HG02943 (cell line): ENCODE measurements at regions not wholly inside any gene's neighbourhood (a gene's known extent, or its start where the extent isn't known, plus 50 kb on each side); places are given as distances from the start of the nearest gene placed in this dataset.
"Not testable (repeated sequence)": the region's sequence is repeated elsewhere in the genome, so short reads cannot be mapped to it uniquely, and the experiment has no call there.

Experiments used
- ATAC-seq: cut with Tn5 transposase; IDR thresholded peaks from one replicate; pipeline ENCODE4 v1.9.1; 2021; ENCODE audit warnings: mild to moderate bottlenecking, low read depth, moderate library complexity; ENCODE audit not compliant: unreplicated experiment

- no peak for ATAC-seq
These were observed 367.2 kb downstream of the SMOC2 start for GRCh38 chr6:168808232-168808631.

DNA sequence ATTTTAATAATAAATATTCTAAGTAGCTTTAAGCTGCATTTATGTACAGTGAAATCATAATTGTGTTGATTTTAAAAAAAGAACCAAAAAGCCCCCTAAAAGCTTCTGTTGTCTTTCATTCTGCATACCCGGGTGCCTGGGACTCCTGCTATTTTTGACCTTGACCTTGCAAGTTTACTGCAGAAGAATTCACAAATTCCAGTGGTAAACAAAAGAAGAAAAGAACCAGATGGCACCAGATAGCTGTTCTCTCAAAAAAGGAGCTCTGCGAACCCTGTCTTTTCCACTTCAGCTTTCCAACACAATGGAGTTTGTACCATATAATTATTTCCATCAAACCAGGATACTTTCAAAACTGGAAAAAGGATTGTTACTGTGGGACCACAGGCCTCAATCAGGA is 363.3 kb downstream of the SMOC2 start:
- ATAC-seq = no peak

GRCh38 chr6:168803874-168804273 is 362.9 kb downstream of the SMOC2 start:
- no peak for ATAC-seq

GRCh38 chr6:168799067-168799466 is 358.1 kb downstream of the SMOC2 start:
- no peak for ATAC-seq

DNA sequence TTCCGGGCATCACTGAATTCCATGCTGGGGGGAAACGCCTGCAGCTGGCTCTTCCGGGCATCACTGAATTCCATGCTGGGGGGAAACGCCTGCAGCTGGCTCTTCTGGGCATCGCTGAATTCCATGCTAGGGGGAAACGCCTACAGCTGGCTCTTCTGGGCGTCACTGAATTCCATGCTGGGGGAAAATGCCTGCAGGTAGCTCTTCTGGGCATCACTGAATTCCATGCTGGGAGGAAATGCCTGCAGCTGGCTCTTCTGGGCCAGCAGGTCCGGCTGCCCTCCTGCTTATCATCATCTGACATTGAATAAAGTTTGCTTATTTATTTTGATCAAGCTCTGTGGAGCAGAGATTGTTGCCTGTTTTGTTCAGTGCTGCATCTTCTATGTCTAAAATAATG is 355.1 kb downstream of the SMOC2 start:
- ATAC-seq = no peak

DNA sequence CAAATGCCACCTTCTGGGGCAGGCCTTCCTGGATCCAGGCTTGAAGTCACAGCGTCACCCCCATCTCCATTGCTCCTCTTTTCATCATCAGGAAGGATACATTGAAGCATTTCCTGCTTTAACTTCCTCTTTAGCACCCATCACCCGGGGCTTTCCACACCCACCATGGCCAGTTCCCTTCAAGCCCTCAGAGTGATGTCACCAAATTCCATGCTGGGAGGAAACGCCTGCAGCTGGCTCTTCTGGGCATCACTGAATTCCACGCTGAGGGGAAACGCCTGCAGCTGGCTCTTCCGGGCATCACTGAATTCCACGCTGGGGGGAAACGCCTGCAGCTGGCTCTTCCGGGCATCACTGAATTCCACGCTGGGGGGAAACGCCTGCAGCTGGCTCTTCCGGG is 354.6 kb downstream of the SMOC2 start:
- not testable (repeated sequence) for ATAC-seq

GRCh38 chr6:168794491-168794890 is 353.5 kb downstream of the SMOC2 start:
- ATAC-seq = no peak

DNA sequence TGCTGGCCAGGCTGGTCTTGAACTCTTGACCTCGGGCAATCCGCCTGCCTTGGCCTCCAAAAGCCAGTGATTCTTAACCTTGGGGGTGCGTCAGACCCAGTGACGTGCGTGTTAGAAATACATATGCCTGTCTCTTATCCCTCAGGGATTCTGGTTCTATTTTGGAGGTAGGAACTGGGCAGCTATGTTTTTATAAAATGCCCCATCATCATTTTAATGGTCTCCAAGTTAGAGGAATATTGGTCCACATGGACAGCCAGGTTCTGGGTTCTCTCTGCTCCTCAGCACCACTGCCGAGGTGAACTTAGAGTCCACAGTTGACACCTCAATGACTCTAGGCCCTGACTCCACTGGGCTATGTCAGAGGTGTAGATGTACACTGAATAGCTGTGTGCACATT is 352.7 kb downstream of the SMOC2 start:
- no peak for ATAC-seq

DNA sequence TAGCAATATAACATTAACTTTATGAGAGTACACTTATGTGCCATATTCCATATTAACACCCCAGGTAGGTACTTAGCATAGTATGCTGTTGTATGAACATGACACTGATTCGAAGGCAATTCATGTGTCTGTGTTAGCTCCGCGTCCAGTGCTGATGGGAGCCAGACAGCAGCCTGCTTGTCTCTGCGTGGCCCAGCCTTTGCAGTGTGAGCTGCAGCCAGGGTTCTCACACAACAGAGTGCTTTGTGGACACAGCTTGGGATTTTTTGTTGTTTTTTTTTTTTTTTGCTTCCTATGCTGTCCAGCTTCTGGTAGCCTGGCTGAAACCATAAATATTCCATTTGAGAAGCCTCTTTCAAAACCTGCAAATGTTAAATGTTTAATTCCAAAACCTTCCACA is 350.9 kb downstream of the SMOC2 start:
- no peak for ATAC-seq

- ATAC-seq = no peak
These were observed 348.7 kb downstream of the SMOC2 start for GRCh38 chr6:168789699-168790098.

- ATAC-seq = no peak
These were observed 344.9 kb downstream of the SMOC2 start for GRCh38 chr6:168785720-168786511.

DNA sequence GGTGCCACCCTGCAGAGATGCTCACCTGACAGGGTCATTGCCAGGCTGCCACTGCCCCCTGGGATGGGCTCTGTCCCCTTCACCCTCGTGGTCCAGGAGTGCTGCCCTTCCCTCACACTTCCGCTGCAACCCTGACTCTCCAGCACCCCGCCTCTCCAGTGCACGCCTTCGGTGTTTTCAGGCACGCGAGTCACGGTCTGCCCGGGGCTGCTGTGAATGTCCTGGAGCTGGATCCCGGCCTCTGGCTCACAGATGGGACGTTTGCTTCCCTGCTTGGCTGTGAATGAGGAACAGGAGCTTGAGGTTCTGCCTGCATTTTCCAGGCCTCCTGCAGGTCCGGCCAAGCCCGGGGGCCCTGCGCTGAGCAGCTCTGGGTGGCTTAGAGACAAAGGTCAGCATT is 343.4 kb downstream of the SMOC2 start:
- no peak for ATAC-seq

GRCh38 chr6:168783720-168784119 is 342.7 kb downstream of the SMOC2 start:
- ATAC-seq = no peak

GRCh38 chr6:168782187-168782751 is 341.3 kb downstream of the SMOC2 start:
- no peak for ATAC-seq

GRCh38 chr6:168778201-168778600 is 337.2 kb downstream of the SMOC2 start:
- no peak for ATAC-seq

- no peak for ATAC-seq
These were observed 333.4 kb downstream of the SMOC2 start for GRCh38 chr6:168774381-168774780.

GRCh38 chr6:168773788-168774187 is 332.8 kb downstream of the SMOC2 start:
- no peak for ATAC-seq

DNA sequence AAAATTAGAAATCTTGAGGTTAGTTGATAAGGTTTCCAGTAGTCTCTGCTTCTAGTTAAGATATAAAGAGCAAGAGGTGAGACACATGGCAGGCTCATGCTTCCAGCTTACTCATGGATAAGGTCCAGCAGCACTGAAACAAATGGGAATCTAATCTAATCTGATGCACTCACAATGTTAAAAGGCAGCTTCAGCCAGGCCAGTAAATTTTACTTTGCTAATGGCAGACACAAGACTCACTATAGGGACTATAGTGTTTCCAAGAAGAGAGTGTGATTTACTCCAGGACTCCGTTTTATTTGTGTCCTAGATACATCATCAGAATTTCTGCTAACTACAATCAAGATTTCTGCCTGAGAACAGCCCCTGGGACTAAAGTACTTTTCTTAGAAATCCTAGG is 324.8 kb downstream of the SMOC2 start:
- ATAC-seq = no peak

DNA sequence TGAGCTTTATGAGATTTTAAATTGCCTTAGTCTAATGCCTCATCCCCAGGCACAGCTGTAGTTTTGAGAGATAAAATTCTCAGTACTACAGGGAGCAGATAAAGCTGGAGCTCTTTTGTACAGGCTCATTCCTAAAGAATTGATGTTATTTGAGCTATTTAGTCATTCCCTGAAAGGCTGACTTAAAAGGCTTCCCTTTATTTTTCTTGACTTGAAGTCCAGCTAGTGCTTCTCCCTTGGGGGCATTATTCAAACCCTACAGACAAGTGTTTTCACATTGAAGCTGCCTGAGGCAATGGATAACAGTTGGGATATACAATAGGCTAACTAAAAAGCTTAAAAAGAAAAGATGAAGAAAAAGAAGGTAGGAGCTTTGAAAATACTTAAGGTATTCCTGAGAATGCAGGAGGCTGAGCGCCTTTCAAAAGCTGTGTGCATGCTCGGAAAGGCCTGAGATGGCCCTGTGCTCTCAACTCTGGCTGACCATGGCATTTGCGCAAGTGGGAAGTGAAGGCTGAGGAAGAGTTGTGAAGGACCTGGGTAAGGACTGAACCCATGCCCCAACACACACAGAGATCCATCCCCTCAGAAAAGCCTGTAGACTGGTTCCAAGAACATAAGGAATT is 315.1 kb downstream of the SMOC2 start:
- no peak for ATAC-seq

- no peak for ATAC-seq
These were observed 305.7 kb downstream of the SMOC2 start for GRCh38 chr6:168746643-168747042.

GRCh38 chr6:168746013-168746412 is 305.0 kb downstream of the SMOC2 start:
- ATAC-seq = no peak

GRCh38 chr6:168744861-168745260 is 303.9 kb downstream of the SMOC2 start:
- no peak for ATAC-seq
